ENCODE measurements at regions not wholly inside any gene's neighbourhood (a gene's known extent, or its start where the extent isn't known, plus 50 kb on each side); places are given as distances from the start of the nearest gene placed in this dataset.
A peak's percentile ranks its signal among the peaks of the same experiment; 100 is the strongest.

GRCh38 chr14:61847861-61848260 lies 85.6 kb downstream of the SNAPC1 start:
- no peak for DNase-seq
- no peaks in the 10 kb centered on the region for H3K4me1 Mint-ChIP-seq
- H3K36me3 Mint-ChIP-seq (ENCODE audit: low read depth): no peaks in the 10 kb centered on the region
- H3K9me3 Mint-ChIP-seq: peaks cover 10% of the 10 kb centered on the region
- no peak overlapping the region for H3K27ac Mint-ChIP-seq
- TF ChIP-seq, protein P1, sequence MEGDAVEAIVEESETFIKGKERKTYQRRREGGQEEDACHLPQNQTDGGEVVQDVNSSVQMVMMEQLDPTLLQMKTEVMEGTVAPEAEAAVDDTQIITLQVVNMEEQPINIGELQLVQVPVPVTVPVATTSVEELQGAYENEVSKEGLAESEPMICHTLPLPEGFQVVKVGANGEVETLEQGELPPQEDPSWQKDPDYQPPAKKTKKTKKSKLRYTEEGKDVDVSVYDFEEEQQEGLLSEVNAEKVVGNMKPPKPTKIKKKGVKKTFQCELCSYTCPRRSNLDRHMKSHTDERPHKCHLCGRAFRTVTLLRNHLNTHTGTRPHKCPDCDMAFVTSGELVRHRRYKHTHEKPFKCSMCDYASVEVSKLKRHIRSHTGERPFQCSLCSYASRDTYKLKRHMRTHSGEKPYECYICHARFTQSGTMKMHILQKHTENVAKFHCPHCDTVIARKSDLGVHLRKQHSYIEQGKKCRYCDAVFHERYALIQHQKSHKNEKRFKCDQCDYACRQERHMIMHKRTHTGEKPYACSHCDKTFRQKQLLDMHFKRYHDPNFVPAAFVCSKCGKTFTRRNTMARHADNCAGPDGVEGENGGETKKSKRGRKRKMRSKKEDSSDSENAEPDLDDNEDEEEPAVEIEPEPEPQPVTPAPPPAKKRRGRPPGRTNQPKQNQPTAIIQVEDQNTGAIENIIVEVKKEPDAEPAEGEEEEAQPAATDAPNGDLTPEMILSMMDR (IDR thresholded peaks at IDR 0.05): no peak
- H3K27me3 Mint-ChIP-seq (ENCODE audit: low read depth, poor library complexity): peaks cover 8% of the 10 kb centered on the region
- no peak overlapping the region for H3K4me3 Mint-ChIP-seq

DNA sequence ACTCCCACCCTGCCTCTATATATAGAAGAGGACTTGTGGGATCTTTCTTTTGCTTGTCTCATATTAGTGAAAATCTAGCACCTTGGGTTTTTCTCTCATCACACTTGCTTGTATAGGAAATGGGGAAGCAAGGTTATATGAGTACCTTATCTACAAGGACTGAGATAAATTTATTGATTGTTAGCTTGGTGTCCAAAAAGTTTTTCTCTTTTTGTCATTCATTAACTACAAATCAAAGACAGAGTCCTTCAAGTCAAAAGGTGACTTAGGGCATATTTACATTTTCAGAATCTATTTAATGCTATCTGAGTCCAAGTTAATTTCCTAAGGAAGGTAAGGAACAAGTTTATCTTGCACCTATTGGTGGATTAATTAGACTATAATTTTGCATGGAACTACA lies 92.7 kb downstream of the SNAPC1 start:
- Mint-ChIP-seq H3K27me3 (ENCODE audit: low read depth, poor library complexity) (peaks cover 8% of the 10 kb centered on the region), H3K27ac (no peak overlapping the region), H3K4me1 (no peaks in the 10 kb centered on the region), H3K9me3 (peaks cover 5% of the 10 kb centered on the region), H3K36me3 (ENCODE audit: low read depth) (no peaks in the 10 kb centered on the region), H3K4me3 (no peak overlapping the region)
- no peak for DNase-seq
- TF ChIP-seq, protein P1 (IDR thresholded peaks at IDR 0.05): no peak

DNA sequence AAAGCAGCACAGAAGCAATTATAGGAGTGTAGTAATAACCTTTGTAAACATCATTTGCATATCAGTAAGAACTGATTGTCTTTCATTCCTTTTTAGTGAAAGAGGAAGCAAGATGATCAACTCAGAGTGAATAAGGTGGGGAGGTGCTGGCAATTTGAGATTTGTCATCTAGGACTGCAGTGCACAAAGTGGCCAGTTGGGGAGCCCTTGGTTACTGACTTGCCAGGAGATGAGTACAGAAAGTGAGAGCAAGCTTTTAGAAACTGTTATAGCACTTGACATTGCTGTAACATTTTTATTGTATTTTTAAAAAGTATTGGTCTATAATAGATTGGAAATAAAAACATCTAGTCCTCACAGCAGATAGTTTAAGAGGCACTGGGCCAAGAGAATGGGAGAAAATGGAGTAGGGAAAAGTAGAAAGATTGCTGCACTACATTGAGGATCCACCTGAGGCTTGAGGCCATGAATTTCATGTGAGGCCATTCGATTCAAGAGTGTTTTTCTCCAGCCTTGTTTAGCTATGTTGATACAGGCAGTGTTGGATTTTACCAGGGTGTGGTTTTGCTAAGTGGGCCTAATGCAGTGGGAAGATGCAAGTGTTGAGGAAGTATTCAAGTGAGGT lies 98.2 kb downstream of the SNAPC1 start:
- no peaks in the 10 kb centered on the region for H3K4me1 Mint-ChIP-seq
- DNase-seq: peak; percentile 64
- H3K4me3 Mint-ChIP-seq: no peak overlapping the region
- H3K27ac Mint-ChIP-seq: no peak overlapping the region
- H3K36me3 Mint-ChIP-seq (ENCODE audit: low read depth): no peaks in the 10 kb centered on the region
- H3K9me3 Mint-ChIP-seq: no peaks in the 10 kb centered on the region
- TF ChIP-seq, protein P1 (IDR thresholded peaks at IDR 0.05): peak; percentile 79
- peaks cover 3% of the 10 kb centered on the region for H3K27me3 Mint-ChIP-seq (ENCODE audit: low read depth, poor library complexity)

DNA sequence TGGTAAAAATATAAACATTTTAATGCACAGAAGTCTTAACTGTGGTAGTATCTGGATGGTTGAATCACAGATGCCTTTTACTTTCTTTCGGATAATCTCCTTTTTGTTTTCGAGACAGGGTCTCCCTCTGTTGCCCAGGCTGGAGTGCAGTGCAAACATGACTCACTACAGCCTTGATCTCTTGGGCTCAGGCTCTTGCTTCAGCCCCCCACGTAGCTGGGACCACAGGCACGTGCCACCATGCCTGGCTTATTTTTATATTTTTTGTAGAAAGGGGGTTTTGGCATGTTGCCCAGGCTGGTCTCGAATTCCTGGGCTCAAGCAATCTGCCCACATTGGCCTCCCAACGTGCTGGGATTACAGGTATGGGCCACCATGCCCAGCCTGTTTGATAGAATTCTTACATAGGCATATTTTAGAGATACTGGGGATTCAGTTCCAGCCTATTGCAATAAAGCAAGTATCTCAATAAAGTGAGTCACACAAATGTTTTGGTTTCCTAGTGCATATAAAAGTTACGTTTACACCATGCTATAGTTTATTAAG lies 99.2 kb downstream of the SNAPC1 start:
- Mint-ChIP-seq H3K9me3 (no peaks in the 10 kb centered on the region), H3K36me3 (ENCODE audit: low read depth) (no peaks in the 10 kb centered on the region), H3K27ac (no peak overlapping the region), H3K4me3 (no peak overlapping the region), H3K4me1 (no peaks in the 10 kb centered on the region), H3K27me3 (ENCODE audit: low read depth, poor library complexity) (no peaks in the 10 kb centered on the region)
- TF ChIP-seq, protein P1 (IDR thresholded peaks at IDR 0.05): no peak
- no peak for DNase-seq

DNA sequence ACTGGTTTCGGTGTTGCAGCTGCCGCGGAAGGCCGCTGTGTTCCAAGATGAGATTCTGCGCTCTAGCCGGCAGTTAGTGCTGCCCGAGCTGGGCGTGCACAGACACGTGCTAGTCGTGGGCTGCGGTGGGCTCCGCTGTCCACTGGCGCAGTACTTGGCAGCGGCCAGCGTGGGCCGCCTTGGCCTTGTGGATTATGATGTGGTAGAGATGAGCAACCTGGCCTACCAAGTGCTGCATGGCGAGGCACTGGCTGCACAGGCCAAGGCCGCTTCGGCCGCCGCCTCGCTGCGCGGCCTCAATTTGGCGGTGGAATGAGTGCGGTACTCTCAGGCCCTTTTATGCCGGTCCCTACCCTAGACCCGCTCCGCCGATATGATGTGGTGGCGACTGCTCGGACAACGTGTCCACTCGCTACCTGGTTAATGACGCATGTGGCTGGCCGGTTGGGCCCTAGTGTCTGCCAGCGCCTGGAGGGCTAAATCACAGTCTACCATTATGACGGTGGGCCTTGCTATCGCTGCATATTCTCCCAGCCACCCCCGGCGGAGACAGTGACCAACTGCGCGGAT lies 102.2 kb downstream of the SNAPC1 start:
- no peaks in the 10 kb centered on the region for H3K4me1 Mint-ChIP-seq
- H3K36me3 Mint-ChIP-seq (ENCODE audit: low read depth): no peaks in the 10 kb centered on the region
- no peak overlapping the region for H3K4me3 Mint-ChIP-seq
- TF ChIP-seq, protein P1 (IDR thresholded peaks at IDR 0.05): no peak
- DNase-seq: no peak
- no peak overlapping the region for H3K27ac Mint-ChIP-seq
- H3K9me3 Mint-ChIP-seq: peaks cover 5% of the 10 kb centered on the region
- H3K27me3 Mint-ChIP-seq (ENCODE audit: low read depth, poor library complexity): no peaks in the 10 kb centered on the region
